HepG2 (cell line): ENCODE measurements at regions not wholly inside any gene's neighbourhood (a gene's known extent, or its start where the extent isn't known, plus 50 kb on each side); places are given as distances from the start of the nearest gene placed in this dataset.

Source experiments
- HNF1B ChIP-seq: sonication (generic); formaldehyde crosslinking; IDR thresholded peaks from 2 replicates; pipeline ENCODE4 v1.5.1; 2020; ENCODE audit warnings: mild to moderate bottlenecking, moderate library complexity, missing genetic modification reagents
- NAIF1 ChIP-seq: sonication (generic); formaldehyde crosslinking; IDR thresholded peaks from 2 replicates; pipeline ENCODE4 v1.5.0; 2020; ENCODE audit warnings: mild to moderate bottlenecking, missing genetic modification reagents, borderline replicate concordance
- NFKB2 ChIP-seq: sonication (generic); formaldehyde crosslinking; IDR thresholded peaks from 2 replicates; pipeline ENCODE4 v1.4.0; 2020; ENCODE audit warnings: missing genetic modification reagents, borderline replicate concordance
- SMYD3 ChIP-seq: sonication (generic); formaldehyde crosslinking; IDR thresholded peaks from 2 replicates; pipeline ENCODE4 v1.8.1; 2023; ENCODE audit warnings: mild to moderate bottlenecking, missing genetic modification reagents
- ZBTB37 ChIP-seq: sonication (generic); formaldehyde crosslinking; IDR thresholded peaks from 2 replicates; pipeline ENCODE4 v1.4.0; 2020; ENCODE audit warnings: mild to moderate bottlenecking, missing genetic modification reagents
- ZNF274 ChIP-seq: sonication (generic); formaldehyde crosslinking; IDR thresholded peaks from 2 replicates; pipeline ENCODE4 v1.5.1; 2020; ENCODE audit warnings: mild to moderate bottlenecking, missing genetic modification reagents
- ZNF460 ChIP-seq: sonication (generic); formaldehyde crosslinking; IDR thresholded peaks from 2 replicates; pipeline ENCODE4 v1.5.1; 2020; ENCODE audit warnings: missing genetic modification reagents, mild to moderate bottlenecking, borderline replicate concordance
- ZNF7 ChIP-seq: IDR thresholded peaks from 2 replicates; pipeline ENCODE4 v1.6.1; 2016; ENCODE audit warnings: missing biosample characterization, missing genetic modification reagents
- TF ChIP-seq, protein P1 (sequence below): sonication (generic); formaldehyde crosslinking; IDR thresholded peaks from 2 replicates; pipeline ENCODE4 v1.8.1; 2022; ENCODE audit warnings: low read depth, mild to moderate bottlenecking, missing genetic modification reagents
- TF ChIP-seq, protein P2 (sequence below): sonication (generic); formaldehyde crosslinking; conservative IDR thresholded peaks from 2 replicates; pipeline ENCODE4 v1.8.0; 2022; ENCODE audit warnings: low read depth, missing genetic modification reagents

- TF ChIP-seq ZBTB37 (CRISPR knock-in tag) (no peak), ZNF7 (CRISPR knock-in tag) (no peak), HNF1B (CRISPR knock-in tag) (no peak), ZNF274 (CRISPR knock-in tag) (no peak), ZNF460 (no peak), NAIF1 (CRISPR knock-in tag) (no peak), SMYD3 (CRISPR knock-in tag) (no peak), NFKB2 (CRISPR knock-in tag) (no peak)
- TF ChIP-seq, protein P1, sequence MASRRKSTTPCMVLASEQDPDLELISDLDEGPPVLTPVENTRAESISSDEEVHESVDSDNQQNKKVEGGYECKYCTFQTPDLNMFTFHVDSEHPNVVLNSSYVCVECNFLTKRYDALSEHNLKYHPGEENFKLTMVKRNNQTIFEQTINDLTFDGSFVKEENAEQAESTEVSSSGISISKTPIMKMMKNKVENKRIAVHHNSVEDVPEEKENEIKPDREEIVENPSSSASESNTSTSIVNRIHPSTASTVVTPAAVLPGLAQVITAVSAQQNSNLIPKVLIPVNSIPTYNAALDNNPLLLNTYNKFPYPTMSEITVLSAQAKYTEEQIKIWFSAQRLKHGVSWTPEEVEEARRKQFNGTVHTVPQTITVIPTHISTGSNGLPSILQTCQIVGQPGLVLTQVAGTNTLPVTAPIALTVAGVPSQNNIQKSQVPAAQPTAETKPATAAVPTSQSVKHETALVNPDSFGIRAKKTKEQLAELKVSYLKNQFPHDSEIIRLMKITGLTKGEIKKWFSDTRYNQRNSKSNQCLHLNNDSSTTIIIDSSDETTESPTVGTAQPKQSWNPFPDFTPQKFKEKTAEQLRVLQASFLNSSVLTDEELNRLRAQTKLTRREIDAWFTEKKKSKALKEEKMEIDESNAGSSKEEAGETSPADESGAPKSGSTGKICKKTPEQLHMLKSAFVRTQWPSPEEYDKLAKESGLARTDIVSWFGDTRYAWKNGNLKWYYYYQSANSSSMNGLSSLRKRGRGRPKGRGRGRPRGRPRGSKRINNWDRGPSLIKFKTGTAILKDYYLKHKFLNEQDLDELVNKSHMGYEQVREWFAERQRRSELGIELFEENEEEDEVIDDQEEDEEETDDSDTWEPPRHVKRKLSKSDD: no peak
- TF ChIP-seq, protein P2, sequence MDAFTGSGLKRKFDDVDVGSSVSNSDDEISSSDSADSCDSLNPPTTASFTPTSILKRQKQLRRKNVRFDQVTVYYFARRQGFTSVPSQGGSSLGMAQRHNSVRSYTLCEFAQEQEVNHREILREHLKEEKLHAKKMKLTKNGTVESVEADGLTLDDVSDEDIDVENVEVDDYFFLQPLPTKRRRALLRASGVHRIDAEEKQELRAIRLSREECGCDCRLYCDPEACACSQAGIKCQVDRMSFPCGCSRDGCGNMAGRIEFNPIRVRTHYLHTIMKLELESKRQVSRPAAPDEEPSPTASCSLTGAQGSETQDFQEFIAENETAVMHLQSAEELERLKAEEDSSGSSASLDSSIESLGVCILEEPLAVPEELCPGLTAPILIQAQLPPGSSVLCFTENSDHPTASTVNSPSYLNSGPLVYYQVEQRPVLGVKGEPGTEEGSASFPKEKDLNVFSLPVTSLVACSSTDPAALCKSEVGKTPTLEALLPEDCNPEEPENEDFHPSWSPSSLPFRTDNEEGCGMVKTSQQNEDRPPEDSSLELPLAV: no peak
Observed at GRCh38 chr7:67652937-67653336, 656.3 kb downstream of the TYW1 start (continued).
